GM10266 (cell line): ENCODE measurements at regions not wholly inside any gene's neighbourhood (a gene's known extent, or its start where the extent isn't known, plus 50 kb on each side); places are given as distances from the start of the nearest gene placed in this dataset.
"Not testable (repeated sequence)": the region's sequence is repeated elsewhere in the genome, so short reads cannot be mapped to it uniquely, and the experiment has no call there.

Source experiments
- DNase-seq: peaks from one replicate; pipeline ENCODE4 v3.0.0; 2012; ENCODE audit errors: extremely low spot score
- CTCF ChIP-seq: IDR thresholded peaks from 2 replicates; pipeline ENCODE4 v1.5.1; 2012; ENCODE audit warnings: mild to moderate bottlenecking, low read depth; ENCODE audit not compliant: control insufficient read depth, insufficient read depth; ENCODE audit errors: missing control alignments

- no peak for TF ChIP-seq CTCF
Observed at GRCh38 chrX:4627414-4627813, 914.0 kb upstream of the PRKX start.

GRCh38 chrX:4622486-4623167 lies 909.2 kb upstream of the PRKX start:
- no peak for TF ChIP-seq CTCF
- DNase-seq, result no peak

More at GRCh38 chrX:4627414-4627813, 914.0 kb upstream of the PRKX start:
- no peak for DNase-seq

- not testable (repeated sequence) for DNase-seq
Observed at GRCh38 chrX:4613651-4614050, 900.2 kb upstream of the PRKX start.

- DNase-seq, result no peak
Observed at GRCh38 chrX:4588893-4589292, 875.4 kb upstream of the PRKX start.

GRCh38 chrX:4588466-4588865 lies 875.0 kb upstream of the PRKX start:
- TF ChIP-seq CTCF, result no peak
- no peak for DNase-seq

More at GRCh38 chrX:4588893-4589292, 875.4 kb upstream of the PRKX start:
- TF ChIP-seq CTCF, result no peak

GRCh38 chrX:4588056-4588455 lies 874.6 kb upstream of the PRKX start:
- no peak for DNase-seq
- no peak for TF ChIP-seq CTCF

GRCh38 chrX:4579999-4580398 lies 866.5 kb upstream of the PRKX start:
- no peak for DNase-seq
- TF ChIP-seq CTCF, result no peak

GRCh38 chrX:4579480-4579879 lies 866.0 kb upstream of the PRKX start:
- no peak for TF ChIP-seq CTCF
- DNase-seq, result no peak
